MM.1S (cell line): ENCODE measurements at regions not wholly inside any gene's neighbourhood (a gene's known extent, or its start where the extent isn't known, plus 50 kb on each side); places are given as distances from the start of the nearest gene placed in this dataset.

Source experiments
- DNase-seq: peaks from one replicate; pipeline ENCODE4 v3.0.0-alpha.2; 2015
- H2AFZ ChIP-seq: fragments of 300-600 bp; sonication (generic); 2 replicates; pipeline ENCODE4 v1.6.0; 2016; ENCODE audit warnings: antibody characterized with exemption, low read length
- H3F3A ChIP-seq: fragments of 300-600 bp; sonication (generic); 2 replicates; pipeline ENCODE4 v1.6.1; 2016; ENCODE audit warnings: mild to moderate bottlenecking, antibody characterized with exemption, low read length, moderate library complexity, mixed read lengths; ENCODE audit not compliant: insufficient read depth
- H3K27ac ChIP-seq: fragments of 300-600 bp; sonication (generic); 2 replicates; pipeline ENCODE4 v1.5.1; 2016; ENCODE audit warnings: mild to moderate bottlenecking, low read length
- H3K27me3 ChIP-seq: fragments of 300-600 bp; sonication (generic); replicated peaks from 2 replicates; pipeline ENCODE4 v1.6.0; 2016; ENCODE audit warnings: low read length; ENCODE audit not compliant: insufficient read depth
- H3K36me3 ChIP-seq: fragments of 300-600 bp; sonication (generic); replicated peaks from 2 replicates; pipeline ENCODE4 v1.6.1; 2016; ENCODE audit warnings: mild to moderate bottlenecking, low read length, mixed read lengths; ENCODE audit not compliant: insufficient read depth
- H3K4me1 ChIP-seq: fragments of 300-600 bp; sonication (generic); 2 replicates; pipeline ENCODE4 v1.6.1; 2016; ENCODE audit warnings: low read length, mixed read lengths
- H3K4me2 ChIP-seq: fragments of 300-600 bp; sonication (generic); 2 replicates; pipeline ENCODE4 v1.6.0; 2016; ENCODE audit warnings: low read depth, low read length
- H3K4me3 ChIP-seq: fragments of 300-600 bp; sonication (generic); 2 replicates; pipeline ENCODE4 v1.5.1; 2016; ENCODE audit warnings: low read length, mixed read lengths
- H3K79me2 ChIP-seq: fragments of 300-600 bp; sonication (generic); 2 replicates; pipeline ENCODE4 v1.6.1; 2016; ENCODE audit warnings: mixed run types, low read length, mixed read lengths
- H3K9ac ChIP-seq: fragments of 300-600 bp; sonication (generic); 2 replicates; pipeline ENCODE4 v1.6.1; 2016; ENCODE audit warnings: low read length, mixed read lengths
- H3K9me2 ChIP-seq: fragments of 300-600 bp; sonication (generic); replicated peaks from 2 replicates; pipeline ENCODE4 v1.6.1; 2016; ENCODE audit warnings: mild to moderate bottlenecking, low read length, mixed read lengths; ENCODE audit not compliant: insufficient read depth
- H3K9me3 ChIP-seq: fragments of 300-600 bp; sonication (generic); replicated peaks from 2 replicates; pipeline ENCODE4 v1.6.1; 2016; ENCODE audit warnings: mild to moderate bottlenecking, low read length, mixed read lengths; ENCODE audit not compliant: insufficient read depth
- H4K20me1 ChIP-seq: fragments of 300-600 bp; sonication (generic); 2 replicates; pipeline ENCODE4 v1.6.1; 2016; ENCODE audit warnings: mild to moderate bottlenecking, low read length, moderate library complexity, mixed read lengths; ENCODE audit not compliant: insufficient read depth
- CTCF ChIP-seq: fragments of 300-600 bp; sonication (generic); IDR thresholded peaks from 2 replicates; pipeline ENCODE4 v1.5.1; 2016; ENCODE audit warnings: antibody characterized with exemption, low read length, mixed read lengths
- EZH2 ChIP-seq: fragments of 300-600 bp; sonication (generic); optimal IDR thresholded peaks from 2 replicates; pipeline ENCODE3; 2017; ENCODE audit warnings: low read depth, mild to moderate bottlenecking, antibody characterized with exemption, low read length, mixed read lengths
- EZH2phosphoT487 ChIP-seq: fragments of 300-600 bp; sonication (generic); IDR thresholded peaks from 2 replicates; pipeline ENCODE4 v1.6.1; 2018; ENCODE audit warnings: antibody characterized with exemption, low read length

- no peak for TF ChIP-seq EZH2phosphoT487
- no peak for TF ChIP-seq EZH2
- TF ChIP-seq CTCF, result no peak
- no peak overlapping the region for H3K4me2 ChIP-seq
- H3K9ac ChIP-seq, result no peak overlapping the region
- H2AFZ ChIP-seq, result no peak overlapping the region
- no peak for DNase-seq
- no peak overlapping the region for H3K4me3 ChIP-seq
- H3K27ac ChIP-seq, result no peak overlapping the region
- no peaks in the 10 kb centered on the region for H3K9me3 ChIP-seq
- no peaks in the 10 kb centered on the region for H4K20me1 ChIP-seq
- no peaks in the 10 kb centered on the region for H3K79me2 ChIP-seq
- no peaks in the 10 kb centered on the region for H3F3A ChIP-seq
- no peaks in the 10 kb centered on the region for H3K36me3 ChIP-seq
- H3K9me2 ChIP-seq, result no peaks in the 10 kb centered on the region
- no peaks in the 10 kb centered on the region; the same call in 1 of the 2 replicates for H3K27me3 ChIP-seq
- H3K4me1 ChIP-seq, result no peaks in the 10 kb centered on the region
Measured at GRCh38 chr2:106584304-106584954, 97.3 kb downstream of the CD8B2 start.

GRCh38 chr2:106596844-106597243 lies 109.7 kb downstream of the CD8B2 start:
- TF ChIP-seq CTCF, result peak; percentile 17
- TF ChIP-seq EZH2phosphoT487, result no peak
- H3K79me2 ChIP-seq, result no peaks in the 10 kb centered on the region
- H3K9me3 ChIP-seq, result no peaks in the 10 kb centered on the region
- H3K4me1 ChIP-seq, result no peaks in the 10 kb centered on the region
- no peak overlapping the region for H3K9ac ChIP-seq
- H3K27me3 ChIP-seq, result no peaks in the 10 kb centered on the region
- no peaks in the 10 kb centered on the region for H3K9me2 ChIP-seq
- H3K36me3 ChIP-seq, result no peaks in the 10 kb centered on the region
- H4K20me1 ChIP-seq, result no peaks in the 10 kb centered on the region
- H3K4me2 ChIP-seq, result no peak overlapping the region
- H2AFZ ChIP-seq, result no peak overlapping the region
- no peak overlapping the region for H3K27ac ChIP-seq
- no peak for DNase-seq
- no peaks in the 10 kb centered on the region for H3F3A ChIP-seq
- no peak overlapping the region for H3K4me3 ChIP-seq

- Histone ChIP-seq H3K27me3 (no peaks in the 10 kb centered on the region), H2AFZ (no peak overlapping the region), H3K4me3 (no peak overlapping the region), H3K4me1 (no peaks in the 10 kb centered on the region), H3K79me2 (no peaks in the 10 kb centered on the region), H3F3A (no peaks in the 10 kb centered on the region), H3K4me2 (no peak overlapping the region), H3K9ac (no peak overlapping the region), H3K9me2 (no peaks in the 10 kb centered on the region), H3K36me3 (no peaks in the 10 kb centered on the region), H4K20me1 (no peaks in the 10 kb centered on the region), H3K9me3 (no peaks in the 10 kb centered on the region), H3K27ac (no peak overlapping the region)
- TF ChIP-seq CTCF (no peak), EZH2 (no peak), EZH2phosphoT487 (no peak)
- no peak for DNase-seq
Measured at GRCh38 chr2:106599540-106599939, 112.4 kb downstream of the CD8B2 start.
